ENCODE measurements at regions not wholly inside any gene's neighbourhood (a gene's known extent, or its start where the extent isn't known, plus 50 kb on each side); places are given as distances from the start of the nearest gene placed in this dataset.

DNA sequence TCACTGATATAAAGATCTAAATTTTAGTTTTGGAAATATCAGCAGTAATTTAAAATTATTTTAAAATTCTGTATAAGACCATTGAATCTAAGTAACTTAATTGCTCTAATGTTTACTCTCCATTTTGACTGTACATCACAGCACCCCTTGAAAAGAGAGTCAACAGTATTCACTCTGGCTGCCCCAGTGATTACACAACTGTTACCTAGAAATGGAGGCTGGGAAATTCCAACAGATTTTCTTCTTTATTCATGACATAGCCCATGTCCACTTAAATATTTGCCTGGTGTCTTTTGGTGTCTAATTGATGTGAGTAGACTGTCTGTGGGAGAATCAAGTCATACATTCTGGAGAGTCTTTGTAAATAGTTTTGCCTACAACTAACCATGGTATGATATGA is 301.8 kb upstream of the CDH6 start:
- H4K20me1 ChIP-seq (ENCODE audit: insufficient read depth) = no peaks in the 10 kb centered on the region
- H3K36me3 ChIP-seq (ENCODE audit: insufficient read depth) = no peaks in the 10 kb centered on the region
- no peak for TF ChIP-seq CTCF (conservative IDR thresholded peaks at IDR 0.05; ENCODE audit: low read depth, low read length)
- no peak overlapping the region for H3K4me2 ChIP-seq
- H3K4me3 ChIP-seq (IDR thresholded peaks at IDR 0.05; ENCODE audit: insufficient read depth, low read depth, low read length) = no peak overlapping the region
- no peaks in the 10 kb centered on the region for H3K4me1 ChIP-seq (ENCODE audit: low read depth, poor library complexity, severe bottlenecking)
- H3K79me2 ChIP-seq (ENCODE audit: insufficient read depth, low read depth) = no peaks in the 10 kb centered on the region
- H2AFZ ChIP-seq (ENCODE audit: low read depth) = no peak overlapping the region
- H3K27me3 ChIP-seq (ENCODE audit: insufficient read depth, low read depth) = no peaks in the 10 kb centered on the region
- no peak overlapping the region for H3K27ac ChIP-seq
- no peak overlapping the region for H3K9ac ChIP-seq

GRCh38 chr5:30890377-30890776 is 303.1 kb upstream of the CDH6 start:
- Histone ChIP-seq H3K27me3 (ENCODE audit: insufficient read depth, low read depth) (no peaks in the 10 kb centered on the region), H3K4me1 (ENCODE audit: low read depth, poor library complexity, severe bottlenecking) (no peaks in the 10 kb centered on the region), H3K36me3 (ENCODE audit: insufficient read depth) (no peaks in the 10 kb centered on the region), H3K4me3 (IDR thresholded peaks at IDR 0.05; ENCODE audit: insufficient read depth, low read depth, low read length) (no peak overlapping the region), H3K79me2 (ENCODE audit: insufficient read depth, low read depth) (no peaks in the 10 kb centered on the region), H2AFZ (ENCODE audit: low read depth) (no peak overlapping the region), H3K27ac (no peak overlapping the region), H3K9ac (no peak overlapping the region), H4K20me1 (ENCODE audit: insufficient read depth) (no peaks in the 10 kb centered on the region), H3K4me2 (no peak overlapping the region)
- no peak for TF ChIP-seq CTCF (conservative IDR thresholded peaks at IDR 0.05; ENCODE audit: low read depth, low read length)

GRCh38 chr5:30880514-30880913 is 313.0 kb upstream of the CDH6 start:
- Histone ChIP-seq H3K27me3 (ENCODE audit: insufficient read depth, low read depth) (no peaks in the 10 kb centered on the region), H3K4me2 (no peak overlapping the region), H3K9ac (no peak overlapping the region), H3K4me1 (ENCODE audit: low read depth, poor library complexity, severe bottlenecking) (no peaks in the 10 kb centered on the region), H4K20me1 (ENCODE audit: insufficient read depth) (no peaks in the 10 kb centered on the region), H3K79me2 (ENCODE audit: insufficient read depth, low read depth) (no peaks in the 10 kb centered on the region), H3K36me3 (ENCODE audit: insufficient read depth) (no peaks in the 10 kb centered on the region), H3K27ac (no peak overlapping the region), H2AFZ (ENCODE audit: low read depth) (no peak overlapping the region), H3K4me3 (IDR thresholded peaks at IDR 0.05; ENCODE audit: insufficient read depth, low read depth, low read length) (no peak overlapping the region)
- TF ChIP-seq CTCF (conservative IDR thresholded peaks at IDR 0.05; ENCODE audit: low read depth, low read length) = no peak

DNA sequence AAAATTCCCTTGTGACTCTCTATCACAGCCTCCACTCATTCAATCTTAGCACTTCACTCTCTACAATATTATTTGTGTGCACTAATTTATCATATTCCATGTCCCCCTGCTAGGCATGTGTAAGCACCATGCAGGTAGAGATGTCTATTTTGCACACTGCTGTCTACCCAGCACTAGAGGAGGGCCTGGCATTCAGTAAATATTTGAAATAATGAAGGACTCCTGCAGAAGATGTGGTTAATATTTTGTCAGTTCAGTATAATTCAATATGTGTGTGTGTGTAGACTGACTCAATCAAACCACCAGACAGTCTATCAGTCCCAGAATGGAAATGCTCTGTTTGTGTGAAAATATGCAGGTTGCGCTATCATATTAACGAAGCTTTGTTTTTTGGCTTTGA is 313.6 kb upstream of the CDH6 start:
- Histone ChIP-seq H3K4me3 (IDR thresholded peaks at IDR 0.05; ENCODE audit: insufficient read depth, low read depth, low read length) (no peak overlapping the region), H3K4me2 (no peak overlapping the region), H3K9ac (no peak overlapping the region), H2AFZ (ENCODE audit: low read depth) (no peak overlapping the region), H3K79me2 (ENCODE audit: insufficient read depth, low read depth) (no peaks in the 10 kb centered on the region), H3K27ac (no peak overlapping the region), H3K4me1 (ENCODE audit: low read depth, poor library complexity, severe bottlenecking) (no peaks in the 10 kb centered on the region), H4K20me1 (ENCODE audit: insufficient read depth) (no peaks in the 10 kb centered on the region), H3K36me3 (ENCODE audit: insufficient read depth) (no peaks in the 10 kb centered on the region), H3K27me3 (ENCODE audit: insufficient read depth, low read depth) (no peaks in the 10 kb centered on the region)
- TF ChIP-seq CTCF (conservative IDR thresholded peaks at IDR 0.05; ENCODE audit: low read depth, low read length) = no peak

GRCh38 chr5:30878746-30879145 is 314.7 kb upstream of the CDH6 start:
- TF ChIP-seq CTCF (conservative IDR thresholded peaks at IDR 0.05; ENCODE audit: low read depth, low read length) = no peak
- H2AFZ ChIP-seq (ENCODE audit: low read depth) = no peak overlapping the region
- H4K20me1 ChIP-seq (ENCODE audit: insufficient read depth) = no peaks in the 10 kb centered on the region
- H3K4me3 ChIP-seq (IDR thresholded peaks at IDR 0.05; ENCODE audit: insufficient read depth, low read depth, low read length) = no peak overlapping the region
- H3K27ac ChIP-seq = no peak overlapping the region
- H3K27me3 ChIP-seq (ENCODE audit: insufficient read depth, low read depth) = no peaks in the 10 kb centered on the region
- no peak overlapping the region for H3K9ac ChIP-seq
- H3K4me1 ChIP-seq (ENCODE audit: low read depth, poor library complexity, severe bottlenecking) = no peaks in the 10 kb centered on the region
- H3K79me2 ChIP-seq (ENCODE audit: insufficient read depth, low read depth) = no peaks in the 10 kb centered on the region
- H3K36me3 ChIP-seq (ENCODE audit: insufficient read depth) = no peaks in the 10 kb centered on the region
- H3K4me2 ChIP-seq = no peak overlapping the region
